K562 (cell line): ENCODE measurements at regions not wholly inside any gene's neighbourhood (a gene's known extent, or its start where the extent isn't known, plus 50 kb on each side); places are given as distances from the start of the nearest gene placed in this dataset.

Source experiments
- ATAC-seq: fragments of 200-7000 bp; cut with Tn5 transposase; 3 replicates; pipeline ENCODE4 v1.9.1; 2020; ENCODE audit warnings: moderate library complexity
- BruUV-seq: library from RNA; stranded (reverse); fragments of 400-500 nt; replicated peaks from 2 replicates; lab custom pipeline; 2021; lab: Mats Ljungman, UMichigan
- CTCF ChIA-PET: fragments of 300-600 bp; formaldehyde crosslinking; extraction: SDS; loops from one replicate; lab custom pipeline; 2021; ENCODE audit warnings: low intra/inter-chr PET ratio; lab: Yijun Ruan, JAX
- POLR2A ChIA-PET: fragments of 300-600, 350-650 bp; sonication (Branson Sonifier 250); formaldehyde crosslinking; extraction: SDS; loops from one replicate; lab custom pipeline; 2021; ENCODE audit warnings: antibody characterized with exemption, inconsistent platforms; lab: Yijun Ruan, JAX
- DNase-seq, 4 experiments: peaks; one replicate each; pipeline versions ENCODE4 v3.0.0 to v3.0.0-alpha.2; 2011 to 2018; ENCODE audit warnings: low spot score in 3 of 4, mixed read lengths in 3 of 4; ENCODE audit errors: extremely low read depth in 1 of 4
- FAIRE-seq: peaks from 2 replicates; lab custom pipeline; 2011; peaks lifted over from hg19 to GRCh38; lab: Jason Lieb, UNC
- H2AFZ ChIP-seq: 2 replicates; pipeline ENCODE4 v1.6.0; 2011; ENCODE audit warnings: low read depth, low read length, control low read depth, inconsistent platforms
- H3K27ac ChIP-seq: fragments of 200-600 bp; 3 replicates; pipeline ENCODE4 v1.8.0; 2011; ENCODE audit warnings: low read depth, mild to moderate bottlenecking, control low read depth, inconsistent platforms, low read length, moderate library complexity, mixed read lengths; ENCODE audit errors: extremely low read depth
- H3K27me3 ChIP-seq, 2 experiments: fragments of 300-600 bp in 1 of 2; 2 replicates in 1 of 2; 3 replicates in 1 of 2; pipeline versions ENCODE4 v1.6.0 to v1.8.0; 2011; ENCODE audit warnings: inconsistent platforms in 2 of 2, low read length in 2 of 2, mild to moderate bottlenecking in 1 of 2, mixed read lengths in 1 of 2, moderate library complexity in 1 of 2; ENCODE audit not compliant: control insufficient read depth in 2 of 2, insufficient read depth in 2 of 2
- H3K36me3 ChIP-seq: fragments of 300-600 bp; 3 replicates; pipeline ENCODE4 v1.8.0; 2011; ENCODE audit warnings: mild to moderate bottlenecking, low read length, inconsistent platforms; ENCODE audit not compliant: control insufficient read depth, insufficient read depth
- H3K4me1 ChIP-seq, 2 experiments: fragments of 200-600 bp in 1 of 2; replicated peaks in 1 of 2; 2 replicates in 1 of 2; 3 replicates in 1 of 2; pipeline versions ENCODE4 v1.5.1 to v1.8.0; 2011; ENCODE audit warnings: inconsistent platforms in 2 of 2, low read length in 2 of 2, mild to moderate bottlenecking in 1 of 2, mixed read lengths in 1 of 2, moderate library complexity in 1 of 2; ENCODE audit not compliant: control insufficient read depth in 2 of 2, insufficient read depth in 2 of 2
- H3K4me2 ChIP-seq: 2 replicates; pipeline ENCODE4 v1.6.1; 2011; ENCODE audit warnings: low read length, control low read depth, inconsistent platforms, mixed read lengths; ENCODE audit not compliant: insufficient read depth
- H3K4me3 ChIP-seq: fragments of 200-600 bp; sonication (generic), shearing (Covaris generic); 2 replicates; pipeline ENCODE4 v1.5.1; 2016; ENCODE audit warnings: control low read depth, inconsistent platforms
- H3K79me2 ChIP-seq: fragments of 200-600 bp; 3 replicates; pipeline ENCODE4 v1.8.0; 2011; ENCODE audit warnings: low read length, inconsistent platforms; ENCODE audit not compliant: control insufficient read depth, insufficient read depth
- H3K9ac ChIP-seq, 2 experiments: 2 replicates each; pipeline versions ENCODE4 v1.6.0 to v1.6.1; 2011; ENCODE audit warnings: low read depth in 2 of 2, low read length in 2 of 2, control low read depth in 1 of 2, inconsistent platforms in 1 of 2, mild to moderate bottlenecking in 1 of 2, mixed read lengths in 1 of 2; ENCODE audit not compliant: insufficient read depth in 1 of 2
- H3K9me1 ChIP-seq: one replicate; pipeline ENCODE4 v1.6.0; 2011; ENCODE audit warnings: inconsistent platforms, mild to moderate bottlenecking, low read length, moderate library complexity; ENCODE audit not compliant: control insufficient read depth, insufficient read depth
- H3K9me3 ChIP-seq: replicated peaks from 2 replicates; pipeline ENCODE4 v1.5.1; 2011; ENCODE audit warnings: low read depth, low read length, inconsistent platforms; ENCODE audit not compliant: control insufficient read depth, insufficient read depth
- H4K20me1 ChIP-seq: replicated peaks from 2 replicates; pipeline ENCODE4 v1.6.1; 2011; ENCODE audit warnings: low read length, inconsistent platforms, mixed read lengths; ENCODE audit not compliant: control insufficient read depth, insufficient read depth
- BCOR ChIP-seq: fragments of 450-650 bp; IDR thresholded peaks from 2 replicates; pipeline ENCODE4 v1.6.1; 2016
- ESRRB ChIP-seq: fragments of 250-450 bp; sonication (Bioruptor Pico); IDR thresholded peaks from 2 replicates; pipeline ENCODE4 v1.5.0; 2020; ENCODE audit warnings: mild to moderate bottlenecking, moderate library complexity, borderline replicate concordance
- HNRNPLL ChIP-seq: fragments of 200-400 bp; formaldehyde crosslinking; IDR thresholded peaks from 2 replicates; pipeline ENCODE4 v1.6.1; 2017; ENCODE audit warnings: low read length, low read depth, mild to moderate bottlenecking; ENCODE audit not compliant: poor library complexity, severe bottlenecking
- RBM25 ChIP-seq: fragments of 200-400 bp; formaldehyde crosslinking; IDR thresholded peaks from 2 replicates; pipeline ENCODE4 v1.6.1; 2018; ENCODE audit warnings: low read length, low read depth, moderate library complexity; ENCODE audit not compliant: severe bottlenecking
- SMARCA5 ChIP-seq: fragments of 450-650 bp; IDR thresholded peaks from 2 replicates; pipeline ENCODE4 v1.6.1; 2016
- ZBED1 ChIP-seq: IDR thresholded peaks from 2 replicates; pipeline ENCODE4 v1.6.1; 2014
- ZFP36 ChIP-seq: fragments of 150-350 bp; IDR thresholded peaks from 2 replicates; pipeline ENCODE4 v1.6.1; 2018; ENCODE audit warnings: low read length, low read depth; ENCODE audit not compliant: partially characterized antibody
- WGBS: fragments of 100-300 bp; shearing (Covaris generic); methylation state at CpG from one replicate; pipeline ENCODE4 v1.1.6; 2016; ENCODE audit warnings: low coverage, mixed read lengths; ENCODE audit not compliant: insufficient coverage; ENCODE audit errors: missing lambda C conversion rate; 5-methylcytosine and 5-hydroxymethylcytosine counted together
- in situ Hi-C: fragments of 300-500 bp; cut with MboI; formaldehyde crosslinking; loops from 4 replicates; pipeline ENCODE4 v1.15.0; 2018; ENCODE audit warnings: inconsistent platforms, mixed read lengths
- intact Hi-C: fragments of 100-400 bp; cut with micrococcal nuclease; formaldehyde crosslinking; loops from 2 replicates; pipeline ENCODE4 v1.14.2; 2022
- TF ChIP-seq, protein P1 (sequence below), 2 experiments: fragments of 450-650 bp; IDR thresholded peaks; 2 replicates each; pipeline ENCODE4 v1.6.1; 2018; ENCODE audit warnings: mild to moderate bottlenecking in 2 of 2, low read depth in 1 of 2; ENCODE audit not compliant: partially characterized antibody in 2 of 2
- TF ChIP-seq, protein P2 (sequence below): fragments of 200-800 bp; sonication (Bioruptor generic); IDR thresholded peaks from 2 replicates; pipeline ENCODE4 v1.6.1; 2016; ENCODE audit warnings: missing genetic modification characterization, missing compliant biosample characterization
- TF ChIP-seq, protein P3 (sequence below): sonication (generic); formaldehyde crosslinking; IDR thresholded peaks from 2 replicates; pipeline ENCODE4 v1.8.0; 2022; ENCODE audit warnings: mild to moderate bottlenecking, missing genetic modification reagents, borderline replicate concordance

GRCh38 chr1:29896300-29896699 lies 660.0 kb downstream of the PTPRU start:
- H3K79me2 ChIP-seq = no peaks in the 10 kb centered on the region
- no peak overlapping the region for H3K4me2 ChIP-seq
- no peaks in the 10 kb centered on the region; the same call in 1 of the 2 replicates for H4K20me1 ChIP-seq
- no peak for FAIRE-seq
- no peaks in the 10 kb centered on the region for H3K36me3 ChIP-seq
- no peak overlapping the region for H3K9ac ChIP-seq
- H3K9me1 ChIP-seq = no peaks in the 10 kb centered on the region
- TF ChIP-seq SMARCA5 (peak; percentile 41; the same call in 1 of the 2 replicates), RBM25 (peak; percentile 92), ZFP36 (peak; percentile 65), ESRRB (CRISPR knock-in tag) (no peak), ZBED1 (no peak), HNRNPLL (no peak), BCOR (peak; percentile 44; the same call in 1 of the 2 replicates)
- TF ChIP-seq, protein P1, sequence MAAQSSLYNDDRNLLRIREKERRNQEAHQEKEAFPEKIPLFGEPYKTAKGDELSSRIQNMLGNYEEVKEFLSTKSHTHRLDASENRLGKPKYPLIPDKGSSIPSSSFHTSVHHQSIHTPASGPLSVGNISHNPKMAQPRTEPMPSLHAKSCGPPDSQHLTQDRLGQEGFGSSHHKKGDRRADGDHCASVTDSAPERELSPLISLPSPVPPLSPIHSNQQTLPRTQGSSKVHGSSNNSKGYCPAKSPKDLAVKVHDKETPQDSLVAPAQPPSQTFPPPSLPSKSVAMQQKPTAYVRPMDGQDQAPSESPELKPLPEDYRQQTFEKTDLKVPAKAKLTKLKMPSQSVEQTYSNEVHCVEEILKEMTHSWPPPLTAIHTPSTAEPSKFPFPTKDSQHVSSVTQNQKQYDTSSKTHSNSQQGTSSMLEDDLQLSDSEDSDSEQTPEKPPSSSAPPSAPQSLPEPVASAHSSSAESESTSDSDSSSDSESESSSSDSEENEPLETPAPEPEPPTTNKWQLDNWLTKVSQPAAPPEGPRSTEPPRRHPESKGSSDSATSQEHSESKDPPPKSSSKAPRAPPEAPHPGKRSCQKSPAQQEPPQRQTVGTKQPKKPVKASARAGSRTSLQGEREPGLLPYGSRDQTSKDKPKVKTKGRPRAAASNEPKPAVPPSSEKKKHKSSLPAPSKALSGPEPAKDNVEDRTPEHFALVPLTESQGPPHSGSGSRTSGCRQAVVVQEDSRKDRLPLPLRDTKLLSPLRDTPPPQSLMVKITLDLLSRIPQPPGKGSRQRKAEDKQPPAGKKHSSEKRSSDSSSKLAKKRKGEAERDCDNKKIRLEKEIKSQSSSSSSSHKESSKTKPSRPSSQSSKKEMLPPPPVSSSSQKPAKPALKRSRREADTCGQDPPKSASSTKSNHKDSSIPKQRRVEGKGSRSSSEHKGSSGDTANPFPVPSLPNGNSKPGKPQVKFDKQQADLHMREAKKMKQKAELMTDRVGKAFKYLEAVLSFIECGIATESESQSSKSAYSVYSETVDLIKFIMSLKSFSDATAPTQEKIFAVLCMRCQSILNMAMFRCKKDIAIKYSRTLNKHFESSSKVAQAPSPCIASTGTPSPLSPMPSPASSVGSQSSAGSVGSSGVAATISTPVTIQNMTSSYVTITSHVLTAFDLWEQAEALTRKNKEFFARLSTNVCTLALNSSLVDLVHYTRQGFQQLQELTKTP (IDR thresholded peaks at IDR 0.05; ENCODE audit: low read depth in 1 of 2, partially characterized antibody in 2 of 2) = no peak
- TF ChIP-seq, protein P2, sequence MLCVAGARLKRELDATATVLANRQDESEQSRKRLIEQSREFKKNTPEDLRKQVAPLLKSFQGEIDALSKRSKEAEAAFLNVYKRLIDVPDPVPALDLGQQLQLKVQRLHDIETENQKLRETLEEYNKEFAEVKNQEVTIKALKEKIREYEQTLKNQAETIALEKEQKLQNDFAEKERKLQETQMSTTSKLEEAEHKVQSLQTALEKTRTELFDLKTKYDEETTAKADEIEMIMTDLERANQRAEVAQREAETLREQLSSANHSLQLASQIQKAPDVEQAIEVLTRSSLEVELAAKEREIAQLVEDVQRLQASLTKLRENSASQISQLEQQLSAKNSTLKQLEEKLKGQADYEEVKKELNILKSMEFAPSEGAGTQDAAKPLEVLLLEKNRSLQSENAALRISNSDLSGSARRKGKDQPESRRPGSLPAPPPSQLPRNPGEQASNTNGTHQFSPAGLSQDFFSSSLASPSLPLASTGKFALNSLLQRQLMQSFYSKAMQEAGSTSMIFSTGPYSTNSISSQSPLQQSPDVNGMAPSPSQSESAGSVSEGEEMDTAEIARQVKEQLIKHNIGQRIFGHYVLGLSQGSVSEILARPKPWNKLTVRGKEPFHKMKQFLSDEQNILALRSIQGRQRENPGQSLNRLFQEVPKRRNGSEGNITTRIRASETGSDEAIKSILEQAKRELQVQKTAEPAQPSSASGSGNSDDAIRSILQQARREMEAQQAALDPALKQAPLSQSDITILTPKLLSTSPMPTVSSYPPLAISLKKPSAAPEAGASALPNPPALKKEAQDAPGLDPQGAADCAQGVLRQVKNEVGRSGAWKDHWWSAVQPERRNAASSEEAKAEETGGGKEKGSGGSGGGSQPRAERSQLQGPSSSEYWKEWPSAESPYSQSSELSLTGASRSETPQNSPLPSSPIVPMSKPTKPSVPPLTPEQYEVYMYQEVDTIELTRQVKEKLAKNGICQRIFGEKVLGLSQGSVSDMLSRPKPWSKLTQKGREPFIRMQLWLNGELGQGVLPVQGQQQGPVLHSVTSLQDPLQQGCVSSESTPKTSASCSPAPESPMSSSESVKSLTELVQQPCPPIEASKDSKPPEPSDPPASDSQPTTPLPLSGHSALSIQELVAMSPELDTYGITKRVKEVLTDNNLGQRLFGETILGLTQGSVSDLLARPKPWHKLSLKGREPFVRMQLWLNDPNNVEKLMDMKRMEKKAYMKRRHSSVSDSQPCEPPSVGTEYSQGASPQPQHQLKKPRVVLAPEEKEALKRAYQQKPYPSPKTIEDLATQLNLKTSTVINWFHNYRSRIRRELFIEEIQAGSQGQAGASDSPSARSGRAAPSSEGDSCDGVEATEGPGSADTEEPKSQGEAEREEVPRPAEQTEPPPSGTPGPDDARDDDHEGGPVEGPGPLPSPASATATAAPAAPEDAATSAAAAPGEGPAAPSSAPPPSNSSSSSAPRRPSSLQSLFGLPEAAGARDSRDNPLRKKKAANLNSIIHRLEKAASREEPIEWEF (CRISPR knock-in tag) = no peak
- TF ChIP-seq, protein P3, sequence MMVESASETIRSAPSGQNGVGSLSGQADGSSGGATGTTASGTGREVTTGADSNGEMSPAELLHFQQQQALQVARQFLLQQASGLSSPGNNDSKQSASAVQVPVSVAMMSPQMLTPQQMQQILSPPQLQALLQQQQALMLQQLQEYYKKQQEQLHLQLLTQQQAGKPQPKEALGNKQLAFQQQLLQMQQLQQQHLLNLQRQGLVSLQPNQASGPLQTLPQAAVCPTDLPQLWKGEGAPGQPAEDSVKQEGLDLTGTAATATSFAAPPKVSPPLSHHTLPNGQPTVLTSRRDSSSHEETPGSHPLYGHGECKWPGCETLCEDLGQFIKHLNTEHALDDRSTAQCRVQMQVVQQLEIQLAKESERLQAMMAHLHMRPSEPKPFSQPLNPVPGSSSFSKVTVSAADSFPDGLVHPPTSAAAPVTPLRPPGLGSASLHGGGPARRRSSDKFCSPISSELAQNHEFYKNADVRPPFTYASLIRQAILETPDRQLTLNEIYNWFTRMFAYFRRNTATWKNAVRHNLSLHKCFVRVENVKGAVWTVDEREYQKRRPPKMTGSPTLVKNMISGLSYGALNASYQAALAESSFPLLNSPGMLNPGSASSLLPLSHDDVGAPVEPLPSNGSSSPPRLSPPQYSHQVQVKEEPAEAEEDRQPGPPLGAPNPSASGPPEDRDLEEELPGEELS (CRISPR knock-in tag) = no peak
- no peaks in the 10 kb centered on the region for H3K4me1 ChIP-seq
- no peak overlapping the region for H3K27ac ChIP-seq
- no peak overlapping the region for H2AFZ ChIP-seq
- intact Hi-C loops (no loop called here), in situ Hi-C loops (no loop called here)
- peaks cover 10 to 35% of the 10 kb centered on the region in 2 experiments; a peak in 3 of 5 replicates for H3K27me3 ChIP-seq
- no peak for DNase-seq
- no peak for ATAC-seq
- CTCF ChIA-PET = no interaction called here
- H3K9me3 ChIP-seq = no peaks in the 10 kb centered on the region
- H3K4me3 ChIP-seq = no peak overlapping the region
- WGBS = 0% methylated on average over 3 of the region's 3 CpGs
- no TSS peak for BruUV-seq
- POLR2A ChIA-PET = interaction anchor here (0.7 kb wide), 1 partner anchor 28 kb away, joined by 4 read pairs; no protein-coding TSS in a partner anchor
